Large intestine (tissue), 3 donors: ENCODE measurements at regions not wholly inside any gene's neighbourhood (a gene's known extent, or its start where the extent isn't known, plus 50 kb on each side); places are given as distances from the start of the nearest gene placed in this dataset.

Source experiments
- DNase-seq, 2 donors: peaks; one replicate each; pipeline versions ENCODE4 v3.0.0 to v3.0.0-alpha.2; 2013
- H3K27ac ChIP-seq: one replicate; pipeline ENCODE4 v1.5.1; 2013; ENCODE audit warnings: low read length
- H3K27me3 ChIP-seq: 2 replicates; pipeline ENCODE4 v1.6.1; 2013; ENCODE audit warnings: low read length; ENCODE audit not compliant: control insufficient read depth, insufficient read depth
- H3K36me3 ChIP-seq: 2 replicates; pipeline ENCODE4 v1.6.1; 2013; ENCODE audit warnings: low read length; ENCODE audit not compliant: control insufficient read depth, insufficient read depth
- H3K4me1 ChIP-seq: one replicate; pipeline ENCODE4 v1.6.1; 2013; ENCODE audit warnings: low read length; ENCODE audit not compliant: control insufficient read depth, insufficient read depth
- H3K4me3 ChIP-seq: one replicate; pipeline ENCODE4 v1.5.1; 2013; ENCODE audit warnings: low read length
- H3K9me3 ChIP-seq: one replicate; pipeline ENCODE4 v1.6.1; 2013; ENCODE audit warnings: mild to moderate bottlenecking, low read depth, low read length, moderate library complexity; ENCODE audit not compliant: control insufficient read depth
- WGBS: methylation state at CpG from one replicate; pipeline ENCODE4 v1.1.5; 2013; ENCODE audit warnings: low lambda C conversion rate; ENCODE audit not compliant: insufficient coverage; 5-methylcytosine and 5-hydroxymethylcytosine counted together

DNA sequence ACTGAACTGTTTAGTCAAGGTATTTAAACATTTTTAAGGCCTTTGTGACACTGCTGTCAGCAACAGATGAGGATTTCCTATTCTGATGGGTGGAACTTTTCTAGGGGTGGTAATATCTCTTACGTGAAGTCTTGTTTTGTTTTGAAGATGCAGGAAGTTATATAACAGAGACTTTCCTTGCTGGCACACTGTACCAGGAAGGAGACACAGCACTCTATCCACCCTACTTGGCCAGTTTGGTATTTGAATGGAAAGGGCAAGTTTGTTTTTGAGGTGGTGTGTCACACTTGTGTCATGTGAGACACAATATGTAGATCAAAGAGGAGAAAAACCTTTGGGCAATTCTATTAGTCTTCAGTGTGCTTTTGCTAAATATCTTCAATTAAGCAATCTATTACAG, 51.6 kb upstream of the SRP54 start:
- peak in 1 of 2 donors; percentile 4 for DNase-seq
- Histone ChIP-seq H3K4me1 (no peaks in the 10 kb centered on the region), H3K27ac (no peak overlapping the region), H3K4me3 (no peak overlapping the region), H3K36me3 (no peaks in the 10 kb centered on the region), H3K27me3 (no peaks in the 10 kb centered on the region), H3K9me3 (no peaks in the 10 kb centered on the region)
- 83% methylated on average over 1 of the region's 1 CpG for WGBS

DNA sequence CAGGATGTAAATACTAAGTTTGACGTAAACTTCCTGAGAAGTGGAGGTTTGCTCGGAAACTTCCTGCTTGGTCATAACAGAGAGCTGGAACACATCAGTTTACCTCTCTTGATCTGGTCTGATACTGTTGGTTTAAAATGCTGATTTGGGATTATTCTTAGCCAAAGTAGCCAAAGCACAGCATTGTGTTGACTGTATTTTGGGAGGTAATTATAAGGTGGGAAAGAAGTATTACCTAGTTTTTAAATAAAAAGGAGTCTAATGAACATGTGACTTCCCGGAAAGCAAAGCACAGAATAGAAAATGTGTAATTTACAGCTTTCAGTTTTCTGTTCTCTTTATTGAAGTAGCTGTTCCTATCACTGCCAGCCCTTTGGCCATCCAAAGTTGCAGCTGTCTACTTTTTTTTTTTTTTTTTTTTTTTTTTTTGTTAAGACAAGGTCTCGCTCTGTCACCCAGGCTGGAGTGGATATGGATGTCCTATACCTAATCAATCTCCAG, 52.2 kb upstream of the SRP54 start:
- DNase-seq = no peak
- no CpG with 5 or more reads among the region's 4 CpGs for WGBS

DNA sequence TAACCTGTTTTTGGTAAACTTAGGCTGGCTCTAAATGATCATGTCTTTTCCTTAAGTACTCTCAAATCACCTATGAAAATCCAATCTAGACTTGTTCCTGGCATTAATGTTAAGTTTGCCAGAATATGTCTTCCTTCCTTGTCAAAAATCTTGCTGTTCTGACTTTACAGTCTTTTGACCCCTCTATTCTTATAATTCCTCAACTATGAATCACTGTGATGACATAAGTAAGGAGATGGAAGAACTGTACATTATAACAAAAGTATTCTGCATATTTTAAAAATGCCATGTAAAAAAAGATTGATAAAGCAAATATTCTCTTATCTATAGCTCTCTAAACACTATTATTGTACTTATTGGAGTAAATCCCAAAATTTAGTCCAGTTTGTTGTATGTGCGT, 51.4 kb upstream of the BAZ1A start:
- H3K9me3 ChIP-seq = no peaks in the 10 kb centered on the region
- H3K4me1 ChIP-seq = no peaks in the 10 kb centered on the region
- no peak overlapping the region for H3K4me3 ChIP-seq
- H3K36me3 ChIP-seq = no peaks in the 10 kb centered on the region
- WGBS = no CpG with 5 or more reads among the region's 1 CpG
- no peaks in the 10 kb centered on the region for H3K27me3 ChIP-seq
- no peak overlapping the region for H3K27ac ChIP-seq
- DNase-seq = no peak

More for the DNA sequence above, 52.2 kb upstream of the SRP54 start:
- no peak overlapping the region for H3K4me3 ChIP-seq
- no peaks in the 10 kb centered on the region for H3K4me1 ChIP-seq
- H3K27me3 ChIP-seq = no peaks in the 10 kb centered on the region
- H3K36me3 ChIP-seq = no peaks in the 10 kb centered on the region
- H3K27ac ChIP-seq = no peak overlapping the region
- H3K9me3 ChIP-seq = no peaks in the 10 kb centered on the region
